Omental fat pad (tissue), 3 donors: ENCODE measurements at regions not wholly inside any gene's neighbourhood (a gene's known extent, or its start where the extent isn't known, plus 50 kb on each side); places are given as distances from the start of the nearest gene placed in this dataset.

Experiments used
- ATAC-seq: fragments of 150-250 bp; one replicate; pipeline ENCODE4 v1.9.1; 2016; ENCODE audit warnings: mild to moderate bottlenecking, moderate library complexity; ENCODE audit not compliant: low FRiP score
- DNase-seq: peaks from one replicate; pipeline ENCODE4 v3.0.0-alpha.2; 2019; ENCODE audit warnings: low spot score
- TF ChIP-seq, protein P1 (sequence below), 3 donors: fragments of 450-650 bp; IDR thresholded peaks; one replicate each; pipeline ENCODE4 v1.5.1; 2016 to 2017; ENCODE audit warnings: antibody characterized with exemption in 3 of 3, mild to moderate bottlenecking in 3 of 3, moderate library complexity in 2 of 3

DNA sequence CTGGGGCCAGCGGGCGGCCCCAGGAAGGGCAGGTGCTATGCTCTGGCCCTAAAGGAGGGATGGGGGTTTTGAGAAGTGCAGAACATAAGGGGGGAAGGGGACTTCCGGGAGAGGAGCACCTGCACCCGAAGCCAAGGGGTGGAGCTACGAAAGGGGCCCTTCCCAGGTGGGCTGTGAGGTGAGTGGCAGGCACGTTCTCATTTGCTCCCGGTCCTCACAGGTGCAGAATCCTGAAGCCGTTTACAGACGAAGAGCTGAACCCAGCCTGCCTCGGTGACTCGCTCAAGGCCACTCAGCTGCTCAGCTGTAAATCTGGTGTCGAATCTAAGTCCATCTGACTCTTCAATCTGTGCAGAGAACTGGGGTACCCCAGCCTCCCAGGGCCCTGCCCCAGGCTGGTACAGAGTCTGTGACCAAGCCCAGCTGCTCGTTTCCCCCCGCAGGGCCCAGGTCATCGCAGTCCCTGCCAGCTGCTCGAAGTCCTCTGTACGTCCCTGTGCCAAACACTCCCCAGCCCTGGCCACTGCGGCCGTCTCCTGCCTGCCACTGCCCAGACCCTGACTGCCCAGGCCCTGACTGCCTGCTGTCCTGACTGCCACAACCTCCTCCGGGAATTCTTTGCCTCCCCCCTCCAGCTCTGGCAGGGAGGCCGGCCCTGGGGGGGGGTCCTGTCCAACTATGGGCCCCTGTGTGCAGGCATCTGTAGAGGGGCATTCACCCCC, 53.8 kb upstream of the RXRA start:
- TF ChIP-seq, protein P1, sequence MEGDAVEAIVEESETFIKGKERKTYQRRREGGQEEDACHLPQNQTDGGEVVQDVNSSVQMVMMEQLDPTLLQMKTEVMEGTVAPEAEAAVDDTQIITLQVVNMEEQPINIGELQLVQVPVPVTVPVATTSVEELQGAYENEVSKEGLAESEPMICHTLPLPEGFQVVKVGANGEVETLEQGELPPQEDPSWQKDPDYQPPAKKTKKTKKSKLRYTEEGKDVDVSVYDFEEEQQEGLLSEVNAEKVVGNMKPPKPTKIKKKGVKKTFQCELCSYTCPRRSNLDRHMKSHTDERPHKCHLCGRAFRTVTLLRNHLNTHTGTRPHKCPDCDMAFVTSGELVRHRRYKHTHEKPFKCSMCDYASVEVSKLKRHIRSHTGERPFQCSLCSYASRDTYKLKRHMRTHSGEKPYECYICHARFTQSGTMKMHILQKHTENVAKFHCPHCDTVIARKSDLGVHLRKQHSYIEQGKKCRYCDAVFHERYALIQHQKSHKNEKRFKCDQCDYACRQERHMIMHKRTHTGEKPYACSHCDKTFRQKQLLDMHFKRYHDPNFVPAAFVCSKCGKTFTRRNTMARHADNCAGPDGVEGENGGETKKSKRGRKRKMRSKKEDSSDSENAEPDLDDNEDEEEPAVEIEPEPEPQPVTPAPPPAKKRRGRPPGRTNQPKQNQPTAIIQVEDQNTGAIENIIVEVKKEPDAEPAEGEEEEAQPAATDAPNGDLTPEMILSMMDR (IDR thresholded peaks at IDR 0.05), result no peak
- ATAC-seq (no peak), DNase-seq (no peak)

DNA sequence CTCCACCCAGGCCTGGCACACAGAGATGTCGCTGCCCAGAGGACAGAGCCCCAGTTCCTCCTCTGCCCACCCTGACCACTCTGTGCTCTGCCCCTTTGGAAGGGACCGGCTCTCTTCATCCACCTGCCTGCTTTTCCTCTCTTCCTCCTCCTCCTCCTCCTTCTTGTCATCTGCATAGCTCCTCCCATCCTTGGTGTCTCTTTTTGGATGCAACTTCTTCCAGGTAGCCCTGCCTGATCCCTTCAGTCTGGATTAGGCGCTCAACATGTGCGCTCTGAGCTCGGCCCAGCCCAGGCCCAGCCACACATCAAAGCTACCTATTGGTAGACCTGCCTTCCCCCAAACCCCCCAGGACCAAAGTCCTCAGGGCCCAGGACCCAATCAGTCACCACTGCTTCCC, 52.6 kb upstream of the RXRA start:
- no peak for DNase-seq
- TF ChIP-seq, protein P1 (IDR thresholded peaks at IDR 0.05), result no peak

DNA sequence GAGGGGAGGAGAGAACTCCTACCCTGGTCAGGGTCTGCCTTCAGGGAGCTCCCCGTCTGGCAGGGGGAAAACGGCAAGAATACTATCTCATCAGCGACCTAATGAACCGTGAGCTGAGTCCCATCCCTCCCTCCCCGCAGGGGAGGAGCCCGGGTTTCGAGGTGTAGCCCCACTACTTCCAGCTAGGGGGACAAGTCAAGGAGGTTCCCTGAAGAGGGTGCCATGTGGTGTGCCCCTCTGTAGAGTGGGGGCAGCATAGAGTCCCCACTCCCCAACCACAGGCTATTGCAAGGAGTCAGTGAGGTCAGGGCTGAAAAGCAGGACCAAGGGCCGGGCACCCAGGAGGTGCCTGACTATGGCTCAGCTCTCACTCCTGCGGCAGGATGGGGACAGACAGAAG, 50.9 kb upstream of the RXRA start:
- TF ChIP-seq, protein P1 (IDR thresholded peaks at IDR 0.05), result no peak
- DNase-seq (no peak), ATAC-seq (no peak)

More for the DNA sequence above, 52.6 kb upstream of the RXRA start:
- no peak for ATAC-seq

DNA sequence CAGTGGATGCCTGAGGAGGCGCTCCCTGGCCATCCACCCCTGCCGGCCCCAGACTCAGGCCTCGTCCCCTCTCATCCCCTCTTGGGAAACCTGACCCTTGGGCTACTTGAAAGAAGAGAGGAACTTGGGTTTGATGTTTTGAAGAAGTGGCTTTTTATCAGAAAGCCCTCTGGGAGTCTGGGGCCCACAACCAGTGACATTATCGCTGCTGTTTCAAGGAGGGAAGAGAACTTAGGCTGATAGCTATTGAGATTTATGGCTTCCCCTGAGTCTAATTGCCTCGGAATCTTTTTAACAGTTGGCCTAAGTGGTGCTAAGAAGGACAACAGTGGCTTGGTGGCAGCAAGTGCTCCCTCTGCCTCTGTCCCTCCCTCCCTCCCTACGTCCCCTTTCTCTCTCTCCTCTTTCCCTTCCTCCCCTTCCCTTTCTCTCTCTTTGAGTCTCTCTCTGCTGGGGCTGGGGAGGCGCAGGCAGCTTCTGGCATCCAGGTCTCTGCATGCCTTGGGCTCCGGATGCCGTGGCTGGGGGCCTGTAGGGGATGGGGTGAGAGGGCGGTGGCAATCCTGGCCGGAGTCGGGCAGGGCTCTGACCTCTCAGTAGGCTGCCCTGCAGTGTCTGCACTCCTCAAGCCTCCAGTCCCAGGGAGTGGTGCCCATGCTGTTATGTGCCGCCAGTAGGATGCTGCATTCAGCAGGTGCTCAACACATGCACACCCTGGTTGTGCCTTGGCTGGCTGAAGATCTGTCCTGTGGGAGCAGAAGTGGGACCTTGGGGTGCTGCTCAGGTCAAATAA, 49.6 kb upstream of the RXRA start:
- DNase-seq (no peak), ATAC-seq (no peak)
- TF ChIP-seq, protein P1 (IDR thresholded peaks at IDR 0.05), result no peak
